Right lobe of liver (tissue), 4 donors: ENCODE measurements at regions not wholly inside any gene's neighbourhood (a gene's known extent, or its start where the extent isn't known, plus 50 kb on each side); places are given as distances from the start of the nearest gene placed in this dataset.

Experiments used
- POLR2A ChIP-seq: fragments of 450-650 bp; IDR thresholded peaks from one replicate; pipeline ENCODE4 v1.6.1; 2017; ENCODE audit warnings: antibody characterized with exemption, mild to moderate bottlenecking
- TF ChIP-seq, protein P1 (sequence below), 4 donors: fragments of 200-600 bp in 3 of 4; fragments of 450-650 bp in 1 of 4; IDR thresholded peaks; one replicate each; pipeline versions ENCODE4 v1.5.1 to v1.8.0; 2016 to 2022; ENCODE audit warnings: antibody characterized with exemption in 4 of 4, mild to moderate bottlenecking in 2 of 4
- donor health status: DM: no; HTN: no; CAD: no.
- donor health status: DM: no; HTN: no; CAD: no.
- donor health status: DM: no; HTN: yes; CAD: no.

GRCh38 chr3:5698851-5699250, 511.3 kb downstream of the EDEM1 start:
- TF ChIP-seq, protein P1, sequence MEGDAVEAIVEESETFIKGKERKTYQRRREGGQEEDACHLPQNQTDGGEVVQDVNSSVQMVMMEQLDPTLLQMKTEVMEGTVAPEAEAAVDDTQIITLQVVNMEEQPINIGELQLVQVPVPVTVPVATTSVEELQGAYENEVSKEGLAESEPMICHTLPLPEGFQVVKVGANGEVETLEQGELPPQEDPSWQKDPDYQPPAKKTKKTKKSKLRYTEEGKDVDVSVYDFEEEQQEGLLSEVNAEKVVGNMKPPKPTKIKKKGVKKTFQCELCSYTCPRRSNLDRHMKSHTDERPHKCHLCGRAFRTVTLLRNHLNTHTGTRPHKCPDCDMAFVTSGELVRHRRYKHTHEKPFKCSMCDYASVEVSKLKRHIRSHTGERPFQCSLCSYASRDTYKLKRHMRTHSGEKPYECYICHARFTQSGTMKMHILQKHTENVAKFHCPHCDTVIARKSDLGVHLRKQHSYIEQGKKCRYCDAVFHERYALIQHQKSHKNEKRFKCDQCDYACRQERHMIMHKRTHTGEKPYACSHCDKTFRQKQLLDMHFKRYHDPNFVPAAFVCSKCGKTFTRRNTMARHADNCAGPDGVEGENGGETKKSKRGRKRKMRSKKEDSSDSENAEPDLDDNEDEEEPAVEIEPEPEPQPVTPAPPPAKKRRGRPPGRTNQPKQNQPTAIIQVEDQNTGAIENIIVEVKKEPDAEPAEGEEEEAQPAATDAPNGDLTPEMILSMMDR (IDR thresholded peaks at IDR 0.05), result no peak
- no peak for TF ChIP-seq POLR2A
